NCI-H1694 treated with DMSO at 0.1 percent for 48 hours (cell line): ENCODE measurements at regions not wholly inside any gene's neighbourhood (a gene's known extent, or its start where the extent isn't known, plus 50 kb on each side); places are given as distances from the start of the nearest gene placed in this dataset.

Source experiments
- DNase-seq: peaks from one replicate; lab custom pipeline; 2025; lab: John Stamatoyannopoulos, UW

GRCh38 chr11:82676483-82677094 lies 57.1 kb downstream of the FAM181B start:
- DNase-seq: no peak

- no peak for DNase-seq
These were observed 57.8 kb downstream of the FAM181B start for GRCh38 chr11:82675838-82676237.

- no peak for DNase-seq
These were observed 60.0 kb downstream of the FAM181B start for GRCh38 chr11:82673631-82674030.

- no peak for DNase-seq
These were observed 62.2 kb downstream of the FAM181B start for GRCh38 chr11:82671451-82671850.

- no peak for DNase-seq
These were observed 70.1 kb downstream of the FAM181B start for GRCh38 chr11:82663535-82663934.

GRCh38 chr11:82653752-82654151 lies 79.9 kb downstream of the FAM181B start:
- DNase-seq: no peak

GRCh38 chr11:82639251-82639650 lies 94.4 kb downstream of the FAM181B start:
- DNase-seq: no peak

GRCh38 chr11:82636615-82637014 lies 97.0 kb downstream of the FAM181B start:
- DNase-seq: no peak

- no peak for DNase-seq
These were observed 99.6 kb downstream of the FAM181B start for GRCh38 chr11:82634091-82634490.

GRCh38 chr11:82631722-82632630 lies 101.7 kb downstream of the FAM181B start:
- DNase-seq: no peak

- no peak for DNase-seq
These were observed 123.0 kb downstream of the FAM181B start for GRCh38 chr11:82610671-82611070.

- no peak for DNase-seq
These were observed 126.9 kb downstream of the FAM181B start for GRCh38 chr11:82606738-82607137.

- DNase-seq: no peak
These were observed 132.0 kb downstream of the FAM181B start for GRCh38 chr11:82601711-82602110.

GRCh38 chr11:82599836-82600235 lies 133.8 kb downstream of the FAM181B start:
- no peak for DNase-seq

GRCh38 chr11:82586581-82586980 lies 147.1 kb downstream of the FAM181B start:
- DNase-seq: no peak

- peak; percentile 19 for DNase-seq
These were observed 156.4 kb downstream of the FAM181B start for GRCh38 chr11:82577246-82577645.

- DNase-seq: no peak
These were observed 172.8 kb downstream of the FAM181B start for GRCh38 chr11:82560836-82561235.

- DNase-seq: no peak
These were observed 174.1 kb downstream of the FAM181B start for GRCh38 chr11:82559609-82560008.

GRCh38 chr11:82557274-82557673 lies 176.4 kb downstream of the FAM181B start:
- no peak for DNase-seq

- DNase-seq: no peak
These were observed 177.5 kb downstream of the FAM181B start for GRCh38 chr11:82556210-82556609.

- no peak for DNase-seq
These were observed 186.8 kb downstream of the FAM181B start for GRCh38 chr11:82546661-82547557.

GRCh38 chr11:82539669-82540068 lies 194.0 kb downstream of the FAM181B start:
- DNase-seq: no peak
